ENCODE measurements at regions not wholly inside any gene's neighbourhood (a gene's known extent, or its start where the extent isn't known, plus 50 kb on each side); places are given as distances from the start of the nearest gene placed in this dataset.

GRCh38 chr3:16075647-16076046, 98.8 kb upstream of the GALNT15 start:
- no peak for TF ChIP-seq YY1 (IDR thresholded peaks at IDR 0.05; ENCODE audit: insufficient read depth, insufficient read length)
- TF ChIP-seq SUZ12 (IDR thresholded peaks at IDR 0.05; ENCODE audit: extremely low read depth, insufficient read depth, insufficient read length): no peak
- TF ChIP-seq ZNF274 (IDR thresholded peaks at IDR 0.05; ENCODE audit: low read depth, low read length): no peak
